H1 (cell line): ENCODE measurements at regions not wholly inside any gene's neighbourhood (a gene's known extent, or its start where the extent isn't known, plus 50 kb on each side); places are given as distances from the start of the nearest gene placed in this dataset.

Experiments
- CTCF ChIA-PET: fragments of 300-600 bp; sonication (Branson Sonifier 250); formaldehyde crosslinking; loops from one replicate; lab custom pipeline; 2021; ENCODE audit not compliant: partially characterized antibody; lab: Charles Lee
- POLR2A ChIA-PET: fragments of 300-600 bp; sonication (Branson Sonifier 250); formaldehyde crosslinking; loops from one replicate; lab custom pipeline; 2021; ENCODE audit warnings: inconsistent platforms; ENCODE audit not compliant: partially characterized antibody; lab: Charles Lee
- DNase-seq, 2 experiments: peaks; one replicate each; pipeline versions ENCODE4 v3.0.0 to v3.0.0-alpha.2; 2010 to 2022; ENCODE audit warnings: low spot score in 2 of 2, low read depth in 1 of 2, mixed read lengths in 1 of 2
- FAIRE-seq: peaks from 2 replicates; lab custom pipeline; 2011; peaks lifted over from hg19 to GRCh38; lab: Jason Lieb, UNC
- H2AFZ ChIP-seq: 2 replicates; pipeline ENCODE4 v1.8.1; 2012; ENCODE audit warnings: low read length, inconsistent platforms
- H2AK5ac ChIP-seq: 2 replicates; pipeline ENCODE4 v1.6.1; 2013; ENCODE audit warnings: low read depth, low read length
- H2BK120ac ChIP-seq: replicated peaks from 2 replicates; pipeline ENCODE3; 2013; ENCODE audit warnings: low read depth, low read length, inconsistent platforms
- H2BK12ac ChIP-seq: 2 replicates; pipeline ENCODE4 v1.6.1; 2013; ENCODE audit warnings: low read depth, low read length
- H2BK15ac ChIP-seq: 2 replicates; pipeline ENCODE4 v1.6.1; 2013; ENCODE audit warnings: low read length
- H2BK20ac ChIP-seq: 2 replicates; pipeline ENCODE4 v1.6.1; 2013; ENCODE audit warnings: low read length
- H2BK5ac ChIP-seq: 2 replicates; pipeline ENCODE4 v1.6.1; 2013; ENCODE audit warnings: low read depth, low read length
- H3K14ac ChIP-seq: 2 replicates; pipeline ENCODE4 v1.6.1; 2013; ENCODE audit warnings: inconsistent platforms; ENCODE audit not compliant: insufficient read length
- H3K18ac ChIP-seq: 2 replicates; pipeline ENCODE4 v1.6.1; 2013; ENCODE audit warnings: low read length; ENCODE audit errors: extremely low read depth
- H3K23ac ChIP-seq: 2 replicates; pipeline ENCODE4 v1.6.1; 2013; ENCODE audit warnings: inconsistent platforms; ENCODE audit not compliant: insufficient read length
- H3K23me2 ChIP-seq: 2 replicates; pipeline ENCODE4 v1.6.1; 2013; ENCODE audit warnings: low read depth, low read length
- H3K27ac ChIP-seq: 2 replicates; pipeline ENCODE4 v1.6.1; 2011; ENCODE audit warnings: low read depth, low read length, inconsistent platforms
- H3K27me3 ChIP-seq, 4 experiments: replicated peaks in 1 of 4; 1 replicate in 1 of 4; 2 replicates in 3 of 4; pipeline versions ENCODE4 v1.6.1 to v1.8.1; 2011 to 2013; ENCODE audit warnings: low read length in 3 of 4, mild to moderate bottlenecking in 3 of 4, inconsistent platforms in 2 of 4, mixed read lengths in 2 of 4, moderate library complexity in 1 of 4; ENCODE audit not compliant: control insufficient read depth in 3 of 4, insufficient read depth in 3 of 4; ENCODE audit errors: extremely low read depth in 1 of 4
- H3K36me3 ChIP-seq, 4 experiments: 2 replicates each; pipeline versions ENCODE4 v1.6.1 to v1.8.1; 2011 to 2013; ENCODE audit warnings: mild to moderate bottlenecking in 4 of 4, low read length in 3 of 4, moderate library complexity in 2 of 4, control low read depth in 1 of 4, inconsistent platforms in 1 of 4; ENCODE audit not compliant: insufficient read depth in 4 of 4, control insufficient read depth in 2 of 4
- H3K4ac ChIP-seq: replicated peaks from 2 replicates; pipeline ENCODE3; 2013; ENCODE audit warnings: low read length, low read depth, mixed read lengths, inconsistent platforms; ENCODE audit not compliant: insufficient read length
- H3K4me1 ChIP-seq, 4 experiments: replicated peaks in 1 of 4; 1 replicate in 1 of 4; 2 replicates in 3 of 4; pipeline versions ENCODE4 v1.6.1 to v1.8.1; 2011 to 2013; ENCODE audit warnings: low read length in 3 of 4, inconsistent platforms in 2 of 4, mixed read lengths in 1 of 4; ENCODE audit not compliant: insufficient read depth in 4 of 4, control insufficient read depth in 3 of 4
- H3K4me2 ChIP-seq, 2 experiments: 2 replicates each; pipeline versions ENCODE4 v1.6.1 to v1.8.1; 2011 to 2013; ENCODE audit warnings: low read depth in 2 of 2, low read length in 2 of 2, control low read depth in 1 of 2, inconsistent platforms in 1 of 2, mild to moderate bottlenecking in 1 of 2; ENCODE audit not compliant: insufficient read depth in 1 of 2
- H3K4me3 ChIP-seq, 4 experiments: fragments of 200-600, 300-600 bp in 1 of 4; sonication (generic), shearing (Covaris generic), sonication (Bioruptor Twin) in 1 of 4; 2 replicates each; pipeline versions ENCODE4 v1.5.1 to v1.8.1; 2011 to 2016; ENCODE audit warnings: low read length in 4 of 4, low read depth in 3 of 4, control low read depth in 2 of 4, inconsistent platforms in 2 of 4, mild to moderate bottlenecking in 2 of 4, mixed read lengths in 1 of 4, moderate library complexity in 1 of 4; ENCODE audit not compliant: insufficient read depth in 2 of 4; ENCODE audit errors: extremely low read depth in 1 of 4
- H3K56ac ChIP-seq: replicated peaks from 2 replicates; pipeline ENCODE3; 2013; ENCODE audit warnings: low read depth, mild to moderate bottlenecking, mixed read lengths, low read length, inconsistent platforms; ENCODE audit not compliant: insufficient read length
- H3K79me1 ChIP-seq: 2 replicates; pipeline ENCODE4 v1.6.1; 2013; ENCODE audit warnings: low read depth, low read length, control low read depth
- H3K79me2 ChIP-seq, 2 experiments: 2 replicates each; pipeline versions ENCODE4 v1.6.1 to v1.8.1; 2012 to 2013; ENCODE audit warnings: low read length in 2 of 2, mild to moderate bottlenecking in 2 of 2, inconsistent platforms in 1 of 2; ENCODE audit not compliant: insufficient read depth in 2 of 2, control insufficient read depth in 1 of 2
- H3K9ac ChIP-seq, 4 experiments: replicated peaks in 1 of 4; 1 replicate in 1 of 4; 2 replicates in 3 of 4; pipeline versions ENCODE4 v1.6.1 to v1.8.1; 2011 to 2013; ENCODE audit warnings: low read depth in 3 of 4, low read length in 3 of 4, control low read depth in 2 of 4, mild to moderate bottlenecking in 2 of 4, moderate library complexity in 2 of 4, inconsistent platforms in 1 of 4; ENCODE audit errors: extremely low read depth in 1 of 4
- H3K9me3 ChIP-seq, 2 experiments: 2 replicates each; pipeline versions ENCODE4 v1.6.1 to v1.8.1; 2012 to 2013; ENCODE audit warnings: mild to moderate bottlenecking in 2 of 2, moderate library complexity in 2 of 2, control low read depth in 1 of 2, inconsistent platforms in 1 of 2, low read depth in 1 of 2, low read length in 1 of 2, mixed read lengths in 1 of 2; ENCODE audit not compliant: insufficient read depth in 2 of 2
- H4K20me1 ChIP-seq, 2 experiments: replicated peaks in 1 of 2; 2 replicates each; pipeline versions ENCODE3 to v1.8.1; 2011 to 2013; ENCODE audit warnings: inconsistent platforms in 2 of 2, low read length in 2 of 2, mild to moderate bottlenecking in 1 of 2; ENCODE audit not compliant: insufficient read depth in 2 of 2, control insufficient read depth in 1 of 2
- H4K5ac ChIP-seq: 2 replicates; pipeline ENCODE4 v1.6.1; 2013; ENCODE audit warnings: low read length, low read depth, mixed read lengths, inconsistent platforms; ENCODE audit not compliant: insufficient read length
- H4K8ac ChIP-seq: 2 replicates; pipeline ENCODE4 v1.8.0; 2013; ENCODE audit warnings: mild to moderate bottlenecking, moderate library complexity, low read length, inconsistent platforms; ENCODE audit not compliant: insufficient read depth; ENCODE audit errors: extremely low read depth
- H4K91ac ChIP-seq: replicated peaks from 2 replicates; pipeline ENCODE3; 2013; ENCODE audit warnings: low read length, mixed read lengths, inconsistent platforms; ENCODE audit not compliant: insufficient read length
- BACH1 ChIP-seq: IDR thresholded peaks from 2 replicates; pipeline ENCODE4 v1.6.1; 2012; ENCODE audit warnings: low read length, improper control_type of control experiment
- CREB1 ChIP-seq: IDR thresholded peaks from 2 replicates; pipeline ENCODE4 v1.6.1; 2012; ENCODE audit warnings: inconsistent platforms
- GABPA ChIP-seq: IDR thresholded peaks from 2 replicates; pipeline ENCODE4 v1.6.1; 2011; ENCODE audit warnings: mild to moderate bottlenecking, low read length, moderate library complexity, borderline replicate concordance; ENCODE audit not compliant: insufficient read depth
- JUN ChIP-seq: IDR thresholded peaks from 2 replicates; pipeline ENCODE4 v1.6.1; 2011; ENCODE audit warnings: low read depth, mild to moderate bottlenecking, improper control_type of control experiment, low read length
- RBBP5 ChIP-seq: IDR thresholded peaks from 2 replicates; pipeline ENCODE4 v1.7.1; 2012; ENCODE audit warnings: low read depth, mild to moderate bottlenecking, inconsistent platforms, low read length, moderate library complexity, borderline replicate concordance
- TAF1 ChIP-seq: IDR thresholded peaks from 2 replicates; pipeline ENCODE4 v1.6.1; 2011; ENCODE audit warnings: mild to moderate bottlenecking, low read depth, low read length
- WGBS, 2 experiments: shearing (Covaris generic) in 1 of 2; methylation state at CpG; one replicate each; pipeline versions ENCODE4 v1.1.6 to v1.1.7; 2013 to 2015; ENCODE audit warnings: low lambda C conversion rate in 2 of 2, mixed read lengths in 2 of 2, inconsistent platforms in 1 of 2, low coverage in 1 of 2, missing lambda C conversion rate in 1 of 2; ENCODE audit not compliant: insufficient replicate concordance in 2 of 2, insufficient coverage in 1 of 2, insufficient read length in 1 of 2; ENCODE audit errors: extremely low coverage in 1 of 2, missing lambda C conversion rate in 1 of 2; 5-methylcytosine and 5-hydroxymethylcytosine counted together
- TF ChIP-seq, protein P1 (sequence below): IDR thresholded peaks from 2 replicates; pipeline ENCODE4 v1.6.1; 2011; ENCODE audit warnings: low read depth, mild to moderate bottlenecking, low read length; ENCODE audit not compliant: insufficient read depth

- Histone ChIP-seq H2BK15ac (no peak overlapping the region), H3K56ac (no peak overlapping the region), H2BK12ac (no peak overlapping the region), H2BK20ac (no peak overlapping the region), H2BK5ac (no peak overlapping the region), H4K20me1 (no peaks in the 10 kb centered on the region), H2AFZ (no peak overlapping the region), H3K79me2 (no peaks in the 10 kb centered on the region), H2BK120ac (no peak overlapping the region), H3K4ac (no peak overlapping the region), H3K23ac (no peak overlapping the region), H3K27me3 (no peaks in the 10 kb centered on the region), H4K91ac (no peak overlapping the region), H3K4me2 (no peak overlapping the region), H3K18ac (no peak overlapping the region), H3K36me3 (no peaks in the 10 kb centered on the region), H4K5ac (no peak overlapping the region), H3K4me1 (no peaks in the 10 kb centered on the region; a peak in 1 of 7 replicates), H3K27ac (no peak overlapping the region), H3K23me2 (peaks cover 2% of the 10 kb centered on the region; the same call in 1 of the 2 replicates), H3K79me1 (no peaks in the 10 kb centered on the region), H3K9ac (no peak overlapping the region), H2AK5ac (no peak overlapping the region), H3K4me3 (no peak overlapping the region), H4K8ac (no peak overlapping the region), H3K14ac (no peak overlapping the region), H3K9me3 (no peaks in the 10 kb centered on the region)
- ChIA-PET POLR2A (no interaction called here), CTCF (interaction anchor here (1.0 kb wide), 1 partner anchor 9 kb away, joined by 3 read pairs; no protein-coding TSS in a partner anchor)
- DNase-seq (no peak), FAIRE-seq (no peak)
- TF ChIP-seq RBBP5 (no peak), TAF1 (no peak), JUN (no peak), BACH1 (no peak), GABPA (no peak), CREB1 (no peak)
- TF ChIP-seq, protein P1, sequence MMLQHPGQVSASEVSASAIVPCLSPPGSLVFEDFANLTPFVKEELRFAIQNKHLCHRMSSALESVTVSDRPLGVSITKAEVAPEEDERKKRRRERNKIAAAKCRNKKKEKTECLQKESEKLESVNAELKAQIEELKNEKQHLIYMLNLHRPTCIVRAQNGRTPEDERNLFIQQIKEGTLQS = no peak
- WGBS, 2 experiments = 95% methylated on average over 1 of the region's 1 CpG; no CpG with 5 or more reads in 1 of the 2 experiments
Measured at GRCh38 chr14:34050606-34051005, 99.7 kb upstream of the EGLN3 start.
